GM23248 (cell line): ENCODE measurements at regions not wholly inside any gene's neighbourhood (a gene's known extent, or its start where the extent isn't known, plus 50 kb on each side); places are given as distances from the start of the nearest gene placed in this dataset.

ENCODE experiments used
- EZH2 ChIP-seq: fragments of 200-600 bp; sonication (generic); IDR thresholded peaks from 2 replicates; pipeline ENCODE4 v1.6.1; 2018; ENCODE audit warnings: antibody characterized with exemption, mild to moderate bottlenecking; ENCODE audit not compliant: insufficient read depth, poor library complexity, severe bottlenecking
- EZH2phosphoT487 ChIP-seq: fragments of 200-600 bp; sonication (generic); IDR thresholded peaks from 2 replicates; pipeline ENCODE4 v1.6.1; 2018; ENCODE audit warnings: antibody characterized with exemption, moderate library complexity, mild to moderate bottlenecking, low read depth; ENCODE audit not compliant: insufficient read depth

DNA sequence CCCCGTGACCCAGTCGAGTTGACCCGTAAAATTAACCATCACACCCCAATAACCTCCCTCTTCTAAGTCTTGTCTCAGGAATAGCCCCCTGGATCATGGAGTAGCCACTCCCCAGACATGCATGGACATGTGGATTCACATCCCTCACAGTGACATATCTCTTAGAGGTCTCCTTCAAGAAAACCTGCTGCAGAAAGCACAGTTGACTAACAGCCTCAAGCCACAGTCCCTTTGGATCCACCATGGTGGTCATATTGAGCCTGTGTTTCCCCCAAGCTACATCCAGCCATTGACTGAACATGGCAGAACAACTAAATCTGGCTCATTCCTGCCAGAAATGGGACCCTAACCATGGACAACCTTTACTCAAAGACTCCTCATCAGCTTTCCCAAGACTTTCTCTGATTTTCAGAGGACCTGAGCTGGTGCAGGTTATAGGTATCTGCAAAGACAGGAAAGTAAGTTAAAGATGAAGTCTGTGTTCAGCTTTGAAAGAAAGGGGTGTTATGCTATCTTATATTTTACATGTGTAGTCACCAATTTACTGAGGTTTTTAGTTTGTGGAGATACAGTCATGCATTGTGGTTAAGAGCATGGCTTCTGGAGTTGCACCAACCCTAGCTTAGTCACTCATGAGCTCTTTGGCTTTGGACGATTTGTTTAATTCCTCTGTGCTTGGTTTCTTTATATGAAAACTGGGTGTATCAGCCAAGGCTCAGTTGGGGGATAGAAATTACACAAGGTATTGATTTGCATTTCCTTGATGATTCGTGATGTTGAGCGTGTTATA is 219.1 kb downstream of the MYLK4 start:
- TF ChIP-seq EZH2 (no peak), EZH2phosphoT487 (no peak)
